ENCODE measurements at regions not wholly inside any gene's neighbourhood (a gene's known extent, or its start where the extent isn't known, plus 50 kb on each side); places are given as distances from the start of the nearest gene placed in this dataset.

GRCh38 chr18:25496544-25496943, 144.6 kb upstream of the ZNF521 start:
- no peaks in the 10 kb centered on the region for H3K27me3 ChIP-seq (ENCODE audit: insufficient read depth, low read length)
- H3K4me1 ChIP-seq (ENCODE audit: control insufficient read depth in 1 of 2, insufficient read depth in 2 of 2, low read length in 2 of 2) = no peaks in the 10 kb centered on the region
- no peak for DNase-seq (ENCODE audit: low read depth, low spot score)
- H3K27ac ChIP-seq (ENCODE audit: low read depth, low read length) = no peak overlapping the region
- H3K36me3 ChIP-seq (ENCODE audit: control insufficient read depth in 1 of 2, insufficient read depth in 2 of 2, low read length in 2 of 2) = no peaks in the 10 kb centered on the region
- H3K9me2 ChIP-seq (ENCODE audit: insufficient read depth) = no peaks in the 10 kb centered on the region
- no peak for TF ChIP-seq MAX (IDR thresholded peaks at IDR 0.05)
- TF ChIP-seq SP1 (IDR thresholded peaks at IDR 0.05; ENCODE audit: low read depth) = no peak
- no peak for TF ChIP-seq JUND (IDR thresholded peaks at IDR 0.05)
- no peak for TF ChIP-seq ATF3 (IDR thresholded peaks at IDR 0.05)
- TF ChIP-seq SRF (IDR thresholded peaks at IDR 0.05; ENCODE audit: low read depth) = no peak
- TF ChIP-seq RAD21 (IDR thresholded peaks at IDR 0.05; ENCODE audit: low read depth) = no peak
- TF ChIP-seq CTCF (IDR thresholded peaks at IDR 0.05 in 2 of 3, conservative IDR thresholded peaks at IDR 0.05 in 1 of 3; ENCODE audit: borderline replicate concordance in 1 of 3, insufficient read depth in 1 of 3, low read depth in 2 of 3, low read length in 2 of 3) = no peak
- no peak for TF ChIP-seq TCF7L2 (IDR thresholded peaks at IDR 0.05; ENCODE audit: borderline replicate concordance, extremely low read depth, insufficient read depth, insufficient read length)
- no peak for TF ChIP-seq EZH2 (IDR thresholded peaks at IDR 0.05)
- TF ChIP-seq SIN3A (IDR thresholded peaks at IDR 0.05; ENCODE audit: low read depth) = no peak
- TF ChIP-seq ZFX (IDR thresholded peaks at IDR 0.05) = no peak
- no peak for TF ChIP-seq YY1 (IDR thresholded peaks at IDR 0.05; ENCODE audit: extremely low read depth, insufficient replicate concordance, low read depth, low read length)
- no peak for TF ChIP-seq ZBTB33 (IDR thresholded peaks at IDR 0.05; ENCODE audit: extremely low read depth, insufficient replicate concordance, low read length)
- no peak for TF ChIP-seq POLR2AphosphoS5 (IDR thresholded peaks at IDR 0.05; ENCODE audit: low read depth, low read length)
- TF ChIP-seq EGR1 (IDR thresholded peaks at IDR 0.05; ENCODE audit: low read depth) = no peak
- TF ChIP-seq CBX3 (IDR thresholded peaks at IDR 0.05; ENCODE audit: low read depth) = no peak
- TF ChIP-seq ZNF274 (IDR thresholded peaks at IDR 0.05; ENCODE audit: low read depth, low read length) = no peak
- TF ChIP-seq ELF1 (IDR thresholded peaks at IDR 0.05; ENCODE audit: borderline replicate concordance, low read depth) = no peak
- TF ChIP-seq POLR2A (IDR thresholded peaks at IDR 0.05; ENCODE audit: borderline replicate concordance, extremely low read depth, insufficient read depth, insufficient read length) = no peak
- no peak for TF ChIP-seq CEBPB (IDR thresholded peaks at IDR 0.05; ENCODE audit: low read depth)
- no peaks in the 10 kb centered on the region for H3K79me2 ChIP-seq (ENCODE audit: insufficient read depth, low read length)
- H4K20me1 ChIP-seq (ENCODE audit: insufficient read depth) = no peaks in the 10 kb centered on the region
- BruUV-seq (replicated peaks) = no TSS peak
- no peak for ATAC-seq
- RAD21 ChIA-PET (ENCODE audit: low non-redundant PET in 1 of 2, low total read pairs in 2 of 2, uncharacterized antibody in 2 of 2, unreplicated experiment in 2 of 2) = no interaction called here
- no peaks in the 10 kb centered on the region for H3K9me3 ChIP-seq (ENCODE audit: control insufficient read depth in 1 of 2, insufficient read depth in 1 of 2, low read depth in 1 of 2, low read length in 2 of 2)
- CTCF ChIA-PET = no interaction called here
- POLR2A ChIA-PET = no interaction called here
- intact Hi-C loops (cut with micrococcal nuclease) = no loop called here
- no peak overlapping the region for H3K4me2 ChIP-seq (ENCODE audit: low read length)
- H3K4me3 ChIP-seq (replicated peaks in 1 of 2; ENCODE audit: low read depth in 1 of 2, low read length in 2 of 2) = no peak overlapping the region
- no peak overlapping the region for H2AFZ ChIP-seq (ENCODE audit: low read depth, low read length, poor library complexity, severe bottlenecking)
- H3K9ac ChIP-seq (ENCODE audit: low read length) = no peak overlapping the region

Data from HCT116 (cell line).